AG09319 (cell line): ENCODE measurements at regions not wholly inside any gene's neighbourhood (a gene's known extent, or its start where the extent isn't known, plus 50 kb on each side); places are given as distances from the start of the nearest gene placed in this dataset.

Experiments
- DNase-seq: peaks from one replicate; pipeline ENCODE4 v3.0.0-alpha.2; 2010; ENCODE audit warnings: low read depth; ENCODE audit errors: extremely low read depth
- CTCF ChIP-seq: IDR thresholded peaks from 2 replicates; pipeline ENCODE4 v1.5.1; 2011; ENCODE audit warnings: low read depth, mild to moderate bottlenecking, inconsistent platforms, low read length, moderate library complexity

- no peak for TF ChIP-seq CTCF
- DNase-seq: no peak
Measured at GRCh38 chr10:88108115-88108610, 244.7 kb downstream of the PTEN start.

DNA sequence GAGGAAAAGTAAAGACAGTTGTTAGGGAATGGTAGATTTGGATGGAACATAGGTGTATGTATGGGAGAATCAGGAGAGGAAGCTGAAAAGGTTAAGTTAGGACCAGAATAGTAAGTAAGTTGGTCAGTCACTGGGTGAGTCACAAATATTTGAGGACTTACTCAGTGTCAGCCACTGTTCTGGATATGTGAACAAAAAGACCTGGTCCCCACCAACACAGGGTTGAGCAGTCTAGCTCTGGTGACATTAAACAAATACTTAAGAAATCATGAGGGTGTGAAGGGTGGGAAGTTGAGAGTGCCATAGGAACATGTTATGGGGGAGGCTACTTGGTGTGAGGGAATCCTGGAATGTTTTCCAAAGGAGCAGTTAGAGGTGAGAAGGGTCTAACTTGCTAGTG, 246.9 kb downstream of the PTEN start:
- no peak for TF ChIP-seq CTCF
- no peak for DNase-seq

DNA sequence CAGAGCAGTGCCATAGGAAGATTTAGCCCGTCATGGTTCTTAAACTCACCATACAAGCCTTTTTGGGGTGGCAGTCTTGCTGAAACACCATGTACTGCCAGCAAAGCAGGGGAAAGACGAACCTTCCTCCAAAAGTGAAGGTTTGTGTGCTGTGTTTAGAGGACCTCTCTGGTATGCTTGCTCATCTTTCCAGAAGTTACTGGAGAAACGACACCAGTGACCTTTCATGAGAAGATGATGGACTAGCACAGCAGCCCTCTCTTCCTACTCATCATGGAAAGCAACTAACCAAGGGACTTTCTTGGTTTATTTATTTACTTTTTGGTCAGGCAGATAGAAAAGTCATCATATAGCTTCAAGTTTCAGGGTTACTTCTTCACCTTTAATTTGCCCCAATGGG, 247.4 kb downstream of the PTEN start:
- TF ChIP-seq CTCF: no peak
- DNase-seq: no peak

DNA sequence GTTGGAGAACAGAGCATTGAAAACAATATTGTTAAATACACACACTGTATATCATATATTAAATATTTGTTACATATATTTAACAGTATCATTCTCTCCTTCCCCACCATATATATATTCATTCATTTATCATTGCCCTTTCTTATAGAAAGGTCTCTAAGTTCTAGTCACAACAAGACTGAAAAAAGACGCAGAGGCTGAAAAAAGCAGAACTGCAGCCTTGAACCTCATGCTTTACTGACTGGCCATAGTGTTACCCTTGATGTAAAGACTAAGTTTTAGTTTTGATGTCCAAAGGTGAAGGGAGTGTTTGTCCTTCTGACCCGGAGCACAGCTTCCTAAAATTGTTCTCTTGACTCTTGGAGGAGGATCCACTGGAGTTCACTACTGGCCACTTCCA, 247.9 kb downstream of the PTEN start:
- no peak for DNase-seq
- no peak for TF ChIP-seq CTCF

DNA sequence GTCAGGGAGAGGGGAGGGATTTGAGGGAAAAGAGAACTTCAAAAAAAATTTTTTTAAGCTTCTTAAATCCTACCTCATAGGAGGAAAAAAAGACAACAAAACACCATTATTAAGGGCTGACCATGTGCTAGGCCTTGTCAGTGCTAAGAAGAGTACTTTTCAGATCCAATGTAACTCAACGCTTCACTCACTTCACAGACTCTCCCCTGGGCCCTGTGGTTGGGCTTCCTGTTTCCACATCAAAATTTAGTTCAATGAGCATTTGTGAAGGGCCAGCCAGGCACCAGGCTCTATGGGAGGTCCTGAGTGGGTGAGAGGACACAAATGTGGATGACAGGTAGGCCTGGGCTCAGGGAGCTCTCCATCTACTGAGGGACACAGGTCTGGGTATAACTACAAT, 249.8 kb downstream of the PTEN start:
- no peak for DNase-seq
- TF ChIP-seq CTCF: no peak

DNA sequence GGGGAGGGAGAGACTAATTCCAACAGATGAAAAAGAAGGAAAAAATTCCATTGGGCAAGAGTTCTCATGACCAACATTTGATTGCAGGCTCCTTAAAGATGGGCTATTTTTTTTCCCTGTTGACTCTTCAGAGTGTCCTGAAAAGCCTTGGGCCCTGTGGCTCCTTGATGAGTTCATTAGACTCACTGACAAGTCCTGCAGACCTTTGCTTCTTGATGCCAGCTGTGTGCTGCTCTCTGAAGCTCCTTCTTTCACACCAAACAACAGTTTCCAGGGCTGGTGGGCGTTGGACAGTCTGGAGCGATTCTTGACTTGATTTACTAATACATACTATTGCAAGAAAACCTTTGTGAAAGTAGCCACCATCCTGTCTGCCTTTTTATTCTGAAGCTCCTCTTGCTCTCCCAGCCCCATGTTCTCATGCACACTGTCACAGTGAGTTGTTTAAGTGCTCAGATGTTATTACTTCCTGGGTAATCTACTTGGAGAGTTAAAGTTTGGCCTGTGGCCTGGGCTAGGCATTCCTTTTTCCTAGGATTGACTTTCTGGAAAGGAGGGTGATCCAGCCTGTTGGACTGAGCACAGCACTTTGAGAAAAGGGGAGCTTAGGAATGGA, 250.3 kb downstream of the PTEN start:
- no peak for DNase-seq
- TF ChIP-seq CTCF: no peak

- TF ChIP-seq CTCF: peak; percentile 19
- no peak for DNase-seq
Measured at GRCh38 chr10:88114368-88114767, 250.9 kb downstream of the PTEN start.
